ENCODE measurements at regions not wholly inside any gene's neighbourhood (a gene's known extent, or its start where the extent isn't known, plus 50 kb on each side); places are given as distances from the start of the nearest gene placed in this dataset.
A peak's percentile ranks its signal among the peaks of the same experiment; 100 is the strongest.

DNA sequence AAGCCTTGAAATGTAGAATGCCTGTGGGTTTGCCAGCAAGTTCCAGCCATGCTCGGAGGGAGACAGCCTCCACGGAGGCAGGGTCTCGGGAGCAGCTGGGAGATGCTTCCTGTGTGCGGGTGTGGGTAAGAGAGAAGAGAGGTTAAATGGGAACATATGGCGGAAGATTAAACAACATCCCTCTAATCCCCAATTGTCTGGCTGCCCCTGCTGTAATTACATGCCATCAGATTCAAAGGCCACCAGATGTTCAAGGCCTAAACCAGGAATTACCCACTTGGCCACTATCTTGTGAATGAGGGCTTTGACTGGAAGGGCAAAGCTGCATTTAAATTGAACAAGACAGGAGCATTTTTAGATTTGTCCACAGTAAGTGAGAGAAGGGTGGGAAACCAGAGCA is 81.4 kb upstream of the BACE2 start:
- no peak for DNase-seq

DNA sequence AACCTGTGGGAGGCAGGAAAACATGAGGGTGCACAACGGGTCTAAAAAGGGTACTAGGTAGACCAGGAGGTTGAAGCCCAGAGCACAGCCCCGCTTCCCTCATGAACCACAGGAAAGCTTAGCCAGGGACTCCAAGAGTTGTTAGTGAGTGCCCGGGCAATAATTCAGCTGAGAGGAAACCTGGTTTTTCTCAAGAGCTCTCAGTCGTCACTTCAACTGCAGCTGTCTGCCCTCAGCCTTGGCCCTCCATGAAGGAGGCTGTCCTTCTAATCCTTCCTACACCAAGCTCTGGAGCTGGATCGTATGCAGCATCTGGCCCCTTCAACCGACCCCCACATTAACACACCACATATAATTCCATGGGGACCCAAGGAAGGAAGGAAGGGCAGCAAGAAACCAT is 77.0 kb upstream of the BACE2 start:
- no peak for DNase-seq

GRCh38 chr21:41091616-41092015 is 76.3 kb upstream of the BACE2 start:
- no peak for DNase-seq

GRCh38 chr21:41092312-41092711 is 75.6 kb upstream of the BACE2 start:
- no peak for DNase-seq

GRCh38 chr21:41095983-41096382 is 72.0 kb upstream of the BACE2 start:
- DNase-seq: no peak

DNA sequence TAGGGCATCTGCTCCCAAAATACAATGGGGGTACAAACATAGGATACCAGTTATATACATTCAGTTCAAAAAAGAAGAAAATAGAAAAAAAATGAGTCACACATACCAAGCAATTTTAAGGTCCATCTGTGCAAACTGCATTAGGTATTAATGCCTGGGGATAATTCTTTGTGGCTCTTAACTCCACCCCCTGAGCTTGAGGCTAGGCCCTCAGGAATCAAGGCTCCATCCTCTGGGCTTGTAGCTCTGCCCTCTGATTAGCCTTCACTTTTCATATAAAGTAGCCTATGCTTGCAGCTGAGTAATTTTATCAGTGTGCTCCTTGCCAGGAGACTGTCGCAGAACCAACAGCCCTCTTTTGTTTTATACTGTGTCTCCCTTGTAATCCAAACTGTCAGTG is 69.9 kb upstream of the BACE2 start:
- no peak for DNase-seq

- DNase-seq: no peak
Measured at GRCh38 chr21:41098481-41099042, 69.4 kb upstream of the BACE2 start.

DNA sequence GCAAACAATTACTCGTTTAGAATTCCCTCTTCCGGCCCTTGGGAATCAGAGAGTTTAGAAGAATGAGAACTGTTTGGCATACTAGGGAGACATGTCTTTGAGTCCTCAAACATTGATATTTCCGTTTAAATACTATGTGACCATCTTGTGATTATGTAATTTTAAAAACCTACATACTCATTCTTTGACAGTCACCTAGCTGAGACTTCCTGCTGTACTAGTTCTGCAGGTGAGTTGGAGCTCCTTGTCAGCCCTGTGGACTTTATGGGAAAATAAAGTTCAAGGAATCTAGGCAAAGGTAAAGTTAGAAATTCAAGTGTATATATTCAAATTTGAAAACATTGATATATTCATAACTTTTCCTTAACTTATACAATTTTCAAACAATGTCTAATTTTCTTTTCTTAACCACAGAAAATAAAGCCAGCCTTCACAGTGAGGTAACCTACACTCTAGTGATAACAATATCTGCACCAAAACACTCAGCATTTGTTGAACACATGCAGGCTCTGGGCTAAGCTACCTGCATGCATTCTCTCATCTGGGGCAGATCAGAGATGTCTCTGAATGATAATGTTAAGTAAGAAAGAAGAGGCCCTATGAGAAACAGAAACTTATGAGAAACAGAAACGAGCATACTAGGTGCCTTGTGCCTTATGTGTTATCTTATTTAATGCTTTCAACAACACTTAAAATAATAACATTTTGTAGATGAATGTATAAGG is 67.0 kb upstream of the BACE2 start:
- DNase-seq: no peak

GRCh38 chr21:41102281-41102680 is 65.7 kb upstream of the BACE2 start:
- no peak for DNase-seq

- no peak for DNase-seq
Measured at GRCh38 chr21:41107602-41108001, 60.4 kb upstream of the BACE2 start.

DNA sequence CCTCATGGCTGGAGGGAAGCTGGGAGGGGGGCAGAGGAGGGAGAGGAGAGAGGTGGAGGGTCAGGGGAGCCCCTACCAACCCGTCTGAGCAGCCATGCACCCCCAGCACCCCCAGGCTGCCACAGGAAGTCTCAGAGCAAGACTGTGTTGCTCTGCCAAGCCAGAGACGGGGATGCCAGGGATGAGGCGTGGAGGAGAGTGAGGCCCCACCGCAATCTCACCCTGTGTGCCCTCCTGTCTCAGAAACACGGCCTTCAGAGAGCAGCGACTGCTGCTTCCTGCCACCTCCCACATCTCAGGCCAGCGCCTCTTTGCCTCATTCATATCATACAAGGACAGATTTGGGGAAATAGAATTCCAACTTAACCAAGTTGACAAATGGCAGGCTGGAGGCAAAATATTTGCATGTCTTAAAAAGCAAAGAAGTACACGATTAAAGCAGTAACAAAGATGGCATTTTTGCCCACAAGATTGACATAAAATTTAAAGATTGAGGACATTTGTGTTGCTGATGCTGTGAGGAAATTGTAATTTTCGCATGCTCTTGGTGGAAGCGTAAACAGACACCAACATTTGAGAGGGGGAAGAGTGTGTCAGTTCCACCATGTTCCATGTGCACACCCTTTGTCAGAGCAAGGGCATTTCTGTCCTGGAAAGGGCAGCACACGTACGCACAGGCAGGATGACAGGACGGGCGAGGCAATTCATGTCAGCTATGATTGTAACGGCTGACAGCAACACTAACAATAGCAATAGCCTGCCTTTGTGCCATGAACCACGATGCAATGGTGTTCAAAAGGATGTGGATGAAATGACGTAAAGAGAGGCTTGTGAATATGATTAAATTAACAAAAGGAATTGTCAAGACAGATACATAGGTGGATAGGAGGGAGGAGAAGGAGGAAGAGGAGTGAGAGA is 59.0 kb upstream of the BACE2 start:
- DNase-seq: no peak

- no peak for DNase-seq
Measured at GRCh38 chr21:41110161-41110560, 57.8 kb upstream of the BACE2 start.

DNA sequence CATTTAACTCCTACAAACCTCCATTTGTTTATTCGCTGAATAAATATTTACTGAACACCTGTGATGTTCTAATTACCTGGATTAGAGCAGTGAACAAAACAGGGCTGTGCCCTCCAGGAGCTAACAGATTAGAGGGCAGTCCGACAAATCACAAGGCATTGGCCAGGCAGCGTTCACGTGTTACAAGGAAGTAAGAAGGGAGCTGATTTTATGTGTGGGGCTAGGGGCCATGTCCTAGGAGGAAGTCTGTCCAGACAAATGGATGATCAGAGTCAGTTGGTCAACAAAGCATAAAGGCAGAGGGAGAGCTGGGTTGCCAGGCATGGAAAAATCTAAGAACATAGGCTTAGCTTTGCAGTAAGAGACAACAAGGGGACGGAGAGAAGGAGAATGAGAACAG is 57.3 kb upstream of the BACE2 start:
- no peak for DNase-seq

DNA sequence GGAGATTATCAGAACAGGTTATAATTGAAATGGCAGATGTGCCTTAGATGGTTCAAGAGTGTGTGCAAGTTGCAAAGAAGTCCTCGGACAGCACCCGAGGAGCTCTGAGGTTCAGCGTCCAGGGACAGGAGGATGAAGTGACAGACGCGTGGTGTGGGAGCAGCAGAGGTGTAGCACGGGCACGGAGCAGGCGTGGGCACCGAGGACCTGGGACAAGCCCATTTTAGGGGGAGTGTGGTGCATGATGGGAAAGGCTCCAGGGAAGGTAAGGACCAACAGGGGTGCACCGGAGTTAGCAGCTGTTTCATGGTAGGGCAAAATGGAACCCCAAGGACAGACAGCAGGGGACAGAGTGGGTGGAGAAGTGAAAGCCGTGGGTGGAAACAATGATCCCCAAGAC is 56.3 kb upstream of the BACE2 start:
- no peak for DNase-seq

GRCh38 chr21:41112740-41113692 is 54.9 kb upstream of the BACE2 start:
- peak; percentile 87 for DNase-seq

- no peak for DNase-seq
Measured at GRCh38 chr21:41115851-41116250, 52.1 kb upstream of the BACE2 start.

All from OCI-M1 (cell line).